ENCODE measurements at regions not wholly inside any gene's neighbourhood (a gene's known extent, or its start where the extent isn't known, plus 50 kb on each side); places are given as distances from the start of the nearest gene placed in this dataset.
"Not testable (repeated sequence)": the region's sequence is repeated elsewhere in the genome, so short reads cannot be mapped to it uniquely, and the experiment has no call there.

GRCh38 chr12:17357396-17357795 lies 732.6 kb downstream of the RERGL start:
- no peak for DNase-seq

- no peak for DNase-seq
These were observed 737.8 kb downstream of the RERGL start for GRCh38 chr12:17352164-17352563.

GRCh38 chr12:17348311-17348710 lies 741.7 kb downstream of the RERGL start:
- no peak for DNase-seq

- no peak for DNase-seq
These were observed 738.7 kb upstream of the LMO3 start for GRCh38 chr12:17344649-17345048.

- no peak for DNase-seq
These were observed 736.5 kb upstream of the LMO3 start for GRCh38 chr12:17342381-17342961.

- DNase-seq = no peak
These were observed 729.5 kb upstream of the LMO3 start for GRCh38 chr12:17335487-17335886.

GRCh38 chr12:17334784-17335183 lies 728.8 kb upstream of the LMO3 start:
- no peak for DNase-seq

- no peak for DNase-seq
These were observed 727.3 kb upstream of the LMO3 start for GRCh38 chr12:17333287-17333686.

- no peak for DNase-seq
These were observed 720.7 kb upstream of the LMO3 start for GRCh38 chr12:17326649-17327048.

- DNase-seq = no peak
These were observed 716.1 kb upstream of the LMO3 start for GRCh38 chr12:17322090-17322489.

GRCh38 chr12:17304503-17305347 lies 698.8 kb upstream of the LMO3 start:
- no peak for DNase-seq

- no peak for DNase-seq
These were observed 696.0 kb upstream of the LMO3 start for GRCh38 chr12:17302001-17302400.

GRCh38 chr12:17301544-17301943 lies 695.6 kb upstream of the LMO3 start:
- DNase-seq = no peak

GRCh38 chr12:17296882-17297281 lies 690.9 kb upstream of the LMO3 start:
- no peak for DNase-seq

- DNase-seq = no peak
These were observed 680.9 kb upstream of the LMO3 start for GRCh38 chr12:17286874-17287273.

- DNase-seq = no peak
These were observed 678.9 kb upstream of the LMO3 start for GRCh38 chr12:17284873-17285272.

- no peak for DNase-seq
These were observed 677.6 kb upstream of the LMO3 start for GRCh38 chr12:17283563-17283962.

- not testable (repeated sequence) for DNase-seq
These were observed 676.2 kb upstream of the LMO3 start for GRCh38 chr12:17282169-17282568.

GRCh38 chr12:17278946-17279345 lies 673.0 kb upstream of the LMO3 start:
- no peak for DNase-seq

GRCh38 chr12:17276196-17276595 lies 670.2 kb upstream of the LMO3 start:
- DNase-seq = no peak

GRCh38 chr12:17266856-17267255 lies 660.9 kb upstream of the LMO3 start:
- no peak for DNase-seq

- no peak for DNase-seq
These were observed 658.6 kb upstream of the LMO3 start for GRCh38 chr12:17264603-17265002.

- DNase-seq = no peak
These were observed 633.9 kb upstream of the LMO3 start for GRCh38 chr12:17239874-17240273.

GRCh38 chr12:17235996-17236395 lies 630.0 kb upstream of the LMO3 start:
- DNase-seq = no peak
